CD14-positive monocyte (primary cell): ENCODE measurements at regions not wholly inside any gene's neighbourhood (a gene's known extent, or its start where the extent isn't known, plus 50 kb on each side); places are given as distances from the start of the nearest gene placed in this dataset.

Experiments
- DNase-seq, 3 donors: peaks; one replicate each; pipeline ENCODE4 v3.0.0-alpha.2; 2011 to 2022
- H2AFZ ChIP-seq: 2 replicates; pipeline ENCODE4 v1.6.0; 2012; ENCODE audit warnings: mild to moderate bottlenecking, low read depth, low read length, inconsistent platforms; ENCODE audit not compliant: insufficient read depth, poor library complexity, severe bottlenecking
- H3K27ac ChIP-seq, 2 donors: 1 replicate in 1 of 2; 2 replicates in 1 of 2; pipeline ENCODE4 v1.5.1; 2012 to 2013; ENCODE audit warnings: low read length in 2 of 2, control low read depth in 1 of 2, inconsistent platforms in 1 of 2, low read depth in 1 of 2, mild to moderate bottlenecking in 1 of 2
- H3K27me3 ChIP-seq, 2 donors: one replicate each; pipeline versions ENCODE4 v1.6.0 to v1.6.1; 2011 to 2013; ENCODE audit warnings: low read length in 2 of 2; ENCODE audit not compliant: control insufficient read depth in 2 of 2, insufficient read depth in 2 of 2
- H3K36me3 ChIP-seq, 2 donors: replicated peaks in 1 of 2; 1 replicate in 1 of 2; 2 replicates in 1 of 2; pipeline versions ENCODE4 v1.5.1 to v1.6.1; 2012 to 2013; ENCODE audit warnings: low read length in 2 of 2, control low read depth in 1 of 2, inconsistent platforms in 1 of 2, mild to moderate bottlenecking in 1 of 2; ENCODE audit not compliant: insufficient read depth in 2 of 2, control insufficient read depth in 1 of 2
- H3K4me1 ChIP-seq, 2 donors: 1 replicate in 1 of 2; 2 replicates in 1 of 2; pipeline versions ENCODE4 v1.5.1 to v1.6.1; 2012 to 2013; ENCODE audit warnings: low read length in 2 of 2, control low read depth in 1 of 2, inconsistent platforms in 1 of 2, mild to moderate bottlenecking in 1 of 2, moderate library complexity in 1 of 2; ENCODE audit not compliant: insufficient read depth in 2 of 2, control insufficient read depth in 1 of 2
- H3K4me2 ChIP-seq: replicated peaks from 2 replicates; pipeline ENCODE3; 2012; ENCODE audit warnings: low read length, moderate library complexity, mild to moderate bottlenecking; ENCODE audit not compliant: poor library complexity, severe bottlenecking; ENCODE audit errors: extremely low read depth
- H3K4me3 ChIP-seq, 3 experiments: fragments of 200-600 bp in 1 of 3; sonication (generic) in 1 of 3; replicated peaks in 1 of 3; 1 replicate in 2 of 3; 2 replicates in 1 of 3; pipeline ENCODE4 v1.5.1; 2011 to 2013; ENCODE audit warnings: low read length in 3 of 3, mild to moderate bottlenecking in 3 of 3, control low read depth in 2 of 3, low read depth in 2 of 3, inconsistent platforms in 1 of 3, moderate library complexity in 1 of 3
- H3K79me2 ChIP-seq: 2 replicates; pipeline ENCODE4 v1.6.0; 2012; ENCODE audit warnings: mild to moderate bottlenecking, control low read depth, inconsistent platforms, low read length, moderate library complexity; ENCODE audit not compliant: insufficient read depth
- H3K9ac ChIP-seq: 2 replicates; pipeline ENCODE4 v1.6.0; 2017; ENCODE audit warnings: low read length, mild to moderate bottlenecking; ENCODE audit not compliant: insufficient read depth, poor library complexity, severe bottlenecking
- H3K9me3 ChIP-seq, 2 donors: replicated peaks in 1 of 2; 1 replicate in 1 of 2; 2 replicates in 1 of 2; pipeline versions ENCODE4 v1.5.1 to v1.6.1; 2012 to 2013; ENCODE audit warnings: low read length in 2 of 2, control low read depth in 1 of 2; ENCODE audit not compliant: control insufficient read depth in 1 of 2, insufficient read depth in 1 of 2
- H4K20me1 ChIP-seq: 2 replicates; pipeline ENCODE4 v1.6.0; 2012; ENCODE audit warnings: mild to moderate bottlenecking, low read length, control low read depth, moderate library complexity; ENCODE audit not compliant: insufficient read depth
- H3K27ac Mint-ChIP-seq, 7 donors: one replicate each; pipeline ENCODE4 v1.8.0; 2020; ENCODE audit warnings: mild to moderate bottlenecking in 7 of 7, mixed read lengths in 7 of 7, moderate library complexity in 6 of 7, inconsistent platforms in 2 of 7
- H3K27me3 Mint-ChIP-seq, 3 donors: one replicate each; pipeline ENCODE4 v1.8.0; 2021 to 2022; ENCODE audit warnings: low read depth in 3 of 3, mild to moderate bottlenecking in 3 of 3, mixed read lengths in 3 of 3, moderate library complexity in 3 of 3, inconsistent platforms in 1 of 3
- H3K36me3 Mint-ChIP-seq, 2 donors: one replicate each; pipeline ENCODE4 v1.8.0; 2020; ENCODE audit warnings: mixed read lengths in 2 of 2, inconsistent platforms in 1 of 2, mild to moderate bottlenecking in 1 of 2
- H3K4me1 Mint-ChIP-seq: one replicate; pipeline ENCODE4 v1.8.0; 2020; ENCODE audit warnings: mild to moderate bottlenecking, mixed read lengths
- H3K4me3 Mint-ChIP-seq, 2 donors: one replicate each; pipeline ENCODE4 v1.8.0; 2020; ENCODE audit warnings: mild to moderate bottlenecking in 2 of 2, mixed read lengths in 2 of 2, moderate library complexity in 1 of 2
- H3K9me3 Mint-ChIP-seq, 7 donors: one replicate each; pipeline ENCODE4 v1.8.0; 2020 to 2022; ENCODE audit warnings: mixed read lengths in 7 of 7, mild to moderate bottlenecking in 6 of 7, moderate library complexity in 6 of 7, inconsistent platforms in 2 of 7
- WGBS: methylation state at CpG from one replicate; pipeline ENCODE4 v1.1.5; 2013; ENCODE audit warnings: missing lambda C conversion rate; ENCODE audit not compliant: insufficient coverage; 5-methylcytosine and 5-hydroxymethylcytosine counted together
- intact Hi-C, 2 donors: fragments of 100-400 bp; cut with micrococcal nuclease; formaldehyde crosslinking; loops; one replicate each; pipeline versions ENCODE4 v1.15.0 to v1.15.1; 2023
- TF ChIP-seq, protein P1 (sequence below): fragments of 200-600 bp; IDR thresholded peaks from one replicate; pipeline ENCODE4 v1.8.0; 2022; ENCODE audit warnings: antibody characterized with exemption, mild to moderate bottlenecking

DNA sequence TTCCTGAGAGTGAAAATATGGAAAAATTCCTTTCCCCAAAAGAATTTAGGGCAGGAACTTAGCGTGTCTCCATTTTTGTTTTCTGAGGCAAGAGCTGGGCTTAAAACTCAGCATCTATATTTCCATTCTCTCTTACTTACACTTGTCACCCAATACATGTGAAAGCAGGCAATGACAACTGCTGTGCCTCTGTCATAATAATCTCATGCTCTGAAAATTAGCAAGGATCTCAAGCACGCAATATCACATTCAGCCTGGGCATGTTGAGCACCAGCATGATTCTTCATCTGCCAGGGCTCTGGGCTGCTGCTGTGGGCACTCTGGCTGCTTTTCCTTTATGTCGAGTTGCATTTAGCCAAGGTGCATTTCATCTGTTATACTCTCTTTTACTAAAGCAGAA lies 255.5 kb downstream of the SNX10 start:
- Histone ChIP-seq H3K27me3 (no peaks in the 10 kb centered on the region), H3K9ac (no peak overlapping the region), H3K4me3 (no peak overlapping the region), H3K4me2 (no peak overlapping the region), H4K20me1 (no peaks in the 10 kb centered on the region), H3K36me3 (no peaks in the 10 kb centered on the region), H3K27ac (no peak overlapping the region), H3K9me3 (no peaks in the 10 kb centered on the region), H3K79me2 (no peaks in the 10 kb centered on the region), H3K4me1 (peaks cover 3 to 4% of the 10 kb centered on the region in 2 donors), H2AFZ (no peak overlapping the region)
- Mint-ChIP-seq H3K9me3 (peaks cover 0 to 3% (median 2%) of the 10 kb centered on the region in 7 donors), H3K4me3 (no peak overlapping the region), H3K36me3 (no peaks in the 10 kb centered on the region), H3K27ac (no peak overlapping the region), H3K27me3 (peaks cover 1 to 8% (median 7%) of the 10 kb centered on the region in 3 donors), H3K4me1 (peaks cover 5% of the 10 kb centered on the region)
- intact Hi-C loops = no loop called here
- TF ChIP-seq, protein P1, sequence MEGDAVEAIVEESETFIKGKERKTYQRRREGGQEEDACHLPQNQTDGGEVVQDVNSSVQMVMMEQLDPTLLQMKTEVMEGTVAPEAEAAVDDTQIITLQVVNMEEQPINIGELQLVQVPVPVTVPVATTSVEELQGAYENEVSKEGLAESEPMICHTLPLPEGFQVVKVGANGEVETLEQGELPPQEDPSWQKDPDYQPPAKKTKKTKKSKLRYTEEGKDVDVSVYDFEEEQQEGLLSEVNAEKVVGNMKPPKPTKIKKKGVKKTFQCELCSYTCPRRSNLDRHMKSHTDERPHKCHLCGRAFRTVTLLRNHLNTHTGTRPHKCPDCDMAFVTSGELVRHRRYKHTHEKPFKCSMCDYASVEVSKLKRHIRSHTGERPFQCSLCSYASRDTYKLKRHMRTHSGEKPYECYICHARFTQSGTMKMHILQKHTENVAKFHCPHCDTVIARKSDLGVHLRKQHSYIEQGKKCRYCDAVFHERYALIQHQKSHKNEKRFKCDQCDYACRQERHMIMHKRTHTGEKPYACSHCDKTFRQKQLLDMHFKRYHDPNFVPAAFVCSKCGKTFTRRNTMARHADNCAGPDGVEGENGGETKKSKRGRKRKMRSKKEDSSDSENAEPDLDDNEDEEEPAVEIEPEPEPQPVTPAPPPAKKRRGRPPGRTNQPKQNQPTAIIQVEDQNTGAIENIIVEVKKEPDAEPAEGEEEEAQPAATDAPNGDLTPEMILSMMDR = no peak
- no peak for DNase-seq
- WGBS = 100% methylated on average over 2 of the region's 3 CpGs

DNA sequence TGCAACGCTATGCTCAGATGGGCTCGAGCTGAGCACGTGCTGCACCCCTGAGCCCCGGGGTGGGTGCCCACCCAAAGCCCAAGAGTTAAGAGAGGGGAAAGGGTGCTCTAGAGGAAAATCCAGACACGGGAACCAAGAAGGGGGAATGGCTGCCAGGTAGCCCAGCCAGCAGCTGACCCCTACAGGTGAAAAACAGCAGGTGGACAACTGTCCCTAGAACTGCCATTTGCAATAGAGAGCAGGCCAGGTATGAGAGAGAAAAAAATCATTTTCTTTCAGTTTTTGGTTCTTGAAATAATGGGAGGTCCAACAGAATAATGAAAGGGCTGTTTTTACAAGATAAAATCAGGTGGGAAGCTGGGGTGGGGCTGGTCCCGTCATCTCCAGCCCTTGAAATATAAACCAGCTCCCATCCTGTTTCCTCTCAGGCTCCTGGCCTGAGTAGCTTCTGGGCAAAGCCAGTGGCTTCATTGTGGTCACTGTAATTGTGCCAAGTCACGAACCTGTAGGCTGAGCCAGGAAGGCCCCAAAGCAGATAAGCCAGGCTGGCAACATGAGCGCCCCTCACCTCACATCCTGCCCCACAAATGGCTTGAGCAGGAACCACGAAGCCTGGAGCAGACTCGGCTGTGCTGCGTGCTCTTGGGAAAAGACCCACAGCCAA lies 257.8 kb downstream of the SNX10 start:
- Histone ChIP-seq H2AFZ (peak overlapping the region; percentile 9), H3K4me2 (no peak overlapping the region)
- 38% methylated on average over 10 of the region's 11 CpGs for WGBS

More for the DNA sequence above, 257.8 kb downstream of the SNX10 start:
- peaks cover 3 to 10% (median 6%) of the 10 kb centered on the region in 3 donors for H3K27me3 Mint-ChIP-seq
- intact Hi-C loops = no loop called here
- no peaks in the 10 kb centered on the region for H3K36me3 Mint-ChIP-seq
- H3K4me1 Mint-ChIP-seq = peaks cover 4% of the 10 kb centered on the region
- no peak overlapping the region for H3K27ac Mint-ChIP-seq
- H3K4me3 Mint-ChIP-seq = no peak overlapping the region
- peaks cover 0 to 3% (median 2%) of the 10 kb centered on the region in 7 donors for H3K9me3 Mint-ChIP-seq
- no peaks in the 10 kb centered on the region for H3K4me1 ChIP-seq
- no peaks in the 10 kb centered on the region for H3K36me3 ChIP-seq
- no peak overlapping the region for H3K4me3 ChIP-seq
- no peaks in the 10 kb centered on the region for H4K20me1 ChIP-seq
- H3K27ac ChIP-seq = no peak overlapping the region
- H3K27me3 ChIP-seq = no peaks in the 10 kb centered on the region
- H3K9me3 ChIP-seq = no peaks in the 10 kb centered on the region
- H3K79me2 ChIP-seq = no peaks in the 10 kb centered on the region
- DNase-seq = no peak
- TF ChIP-seq, protein P1 = no peak
- no peak overlapping the region for H3K9ac ChIP-seq
